Transverse colon (tissue), 4 donors: ENCODE measurements at regions not wholly inside any gene's neighbourhood (a gene's known extent, or its start where the extent isn't known, plus 50 kb on each side); places are given as distances from the start of the nearest gene placed in this dataset.

ENCODE experiments used
- DNase-seq: peaks from one replicate; pipeline ENCODE4 v3.0.0-alpha.2; 2019
- H3K27ac ChIP-seq, 4 donors: fragments of 200-600 bp; sonication (generic); 2 replicates each; pipeline ENCODE4 v1.5.1; 2016 to 2018; ENCODE audit warnings: inconsistent platforms in 4 of 4
- H3K27me3 ChIP-seq: fragments of 200-600 bp; sonication (generic); 2 replicates; pipeline ENCODE4 v1.5.1; 2017; ENCODE audit warnings: inconsistent platforms
- H3K36me3 ChIP-seq, 4 donors: fragments of 200-600 bp; sonication (generic); 2 replicates each; pipeline ENCODE4 v1.5.1; 2017 to 2019; ENCODE audit warnings: inconsistent platforms in 4 of 4
- H3K4me1 ChIP-seq, 4 donors: fragments of 200-600 bp; sonication (generic); 2 replicates each; pipeline ENCODE4 v1.5.1; 2017 to 2020; ENCODE audit warnings: inconsistent platforms in 4 of 4
- H3K4me3 ChIP-seq, 4 donors: fragments of 200-600 bp; sonication (generic); 1 replicate in 1 of 4; 2 replicates in 3 of 4; pipeline versions ENCODE4 v1.5.1 to v1.6.1; 2017 to 2019; ENCODE audit warnings: inconsistent platforms in 4 of 4
- H3K9me3 ChIP-seq, 2 donors: fragments of 200-600 bp; sonication (generic); 2 replicates each; pipeline ENCODE4 v1.5.1; 2017 to 2019; ENCODE audit warnings: inconsistent platforms in 2 of 2
- EP300 ChIP-seq: sonication (generic); formaldehyde crosslinking; IDR thresholded peaks from one replicate; pipeline ENCODE4 v1.6.1; 2017; ENCODE audit warnings: antibody characterized with exemption, low read depth
- POLR2A ChIP-seq: fragments of 450-650 bp; IDR thresholded peaks from one replicate; pipeline ENCODE4 v1.6.1; 2016; ENCODE audit warnings: antibody characterized with exemption, mild to moderate bottlenecking, moderate library complexity
- POLR2AphosphoS5 ChIP-seq, 3 donors: sonication (generic); formaldehyde crosslinking; IDR thresholded peaks; one replicate each; pipeline ENCODE4 v1.6.1; 2016; ENCODE audit warnings: antibody characterized with exemption in 3 of 3
- WGBS, 2 donors: methylation state at CpG; one replicate each; pipeline ENCODE4 v1.1.5; 2018; ENCODE audit warnings: low coverage in 1 of 2; 5-methylcytosine and 5-hydroxymethylcytosine counted together
- in situ Hi-C, 4 donors: fragments of 200-750 bp; cut with MboI; loops; one replicate each; pipeline versions ENCODE4 v1.15.0 to v1.15.1; 2017; ENCODE audit warnings: low sequenced_read_pairs in 3 of 4, low pct_ligation_motif_present in 1 of 4, low pct_unique_long_range_greater_than_20kb in 1 of 4
- intact Hi-C: fragments of 100-400 bp; cut with DNase I; formaldehyde crosslinking; loops from one replicate; pipeline ENCODE4 v1.15.1; 2023; ENCODE audit warnings: low total_unique reads
- TF ChIP-seq, protein P1 (sequence below), 5 experiments: fragments of 200-600 bp in 3 of 5; fragments of 450-650 bp in 2 of 5; sonication (generic) in 3 of 5; IDR thresholded peaks; 1 replicate in 2 of 5; 2 replicates in 3 of 5; pipeline ENCODE4 v1.5.1; 2016 to 2017; ENCODE audit warnings: antibody characterized with exemption in 5 of 5, inconsistent platforms in 3 of 5, mild to moderate bottlenecking in 2 of 5, moderate library complexity in 1 of 5

DNA sequence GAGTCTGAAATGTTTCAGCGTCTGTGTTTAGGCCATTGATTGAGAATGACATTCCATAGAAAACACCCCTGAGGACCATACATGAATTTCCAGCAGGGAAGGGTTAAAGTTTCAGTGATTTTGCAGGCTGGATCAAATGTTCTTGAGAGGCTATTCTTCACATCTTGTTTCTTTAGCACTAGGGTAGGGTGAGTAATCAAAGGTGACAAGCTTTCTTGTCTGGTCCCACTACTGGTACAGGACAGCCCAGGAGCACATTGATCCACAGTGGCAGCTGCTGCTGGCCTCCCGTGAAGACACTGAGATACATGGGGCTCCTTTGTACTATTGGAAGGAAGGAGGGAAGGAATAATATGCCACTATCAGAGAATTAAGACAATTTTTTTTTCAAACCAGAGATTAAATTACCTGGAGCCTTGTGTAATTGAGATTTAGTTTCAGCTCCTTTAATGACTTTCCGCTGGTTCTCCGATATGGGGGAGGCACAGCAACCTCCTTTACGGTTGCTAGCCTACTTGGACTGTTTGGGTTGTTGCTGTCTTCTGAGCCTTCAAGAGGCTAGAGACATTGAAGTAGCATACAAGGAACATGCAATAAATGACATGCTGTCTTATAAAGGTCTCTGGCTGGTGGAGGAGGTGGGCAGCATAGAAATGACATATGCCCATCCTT is 368.9 kb downstream of the SOX11 start:
- H3K4me3 ChIP-seq = no peak overlapping the region
- H3K9me3 ChIP-seq = no peaks in the 10 kb centered on the region
- H3K27ac ChIP-seq = no peak overlapping the region
- in situ Hi-C loops (no loop called here), intact Hi-C loops (no loop called here)
- no peak for DNase-seq
- H3K4me1 ChIP-seq = no peaks in the 10 kb centered on the region
- no peak for TF ChIP-seq POLR2A
- no peak for TF ChIP-seq POLR2AphosphoS5 (IDR thresholded peaks at IDR 0.05)
- TF ChIP-seq, protein P1, sequence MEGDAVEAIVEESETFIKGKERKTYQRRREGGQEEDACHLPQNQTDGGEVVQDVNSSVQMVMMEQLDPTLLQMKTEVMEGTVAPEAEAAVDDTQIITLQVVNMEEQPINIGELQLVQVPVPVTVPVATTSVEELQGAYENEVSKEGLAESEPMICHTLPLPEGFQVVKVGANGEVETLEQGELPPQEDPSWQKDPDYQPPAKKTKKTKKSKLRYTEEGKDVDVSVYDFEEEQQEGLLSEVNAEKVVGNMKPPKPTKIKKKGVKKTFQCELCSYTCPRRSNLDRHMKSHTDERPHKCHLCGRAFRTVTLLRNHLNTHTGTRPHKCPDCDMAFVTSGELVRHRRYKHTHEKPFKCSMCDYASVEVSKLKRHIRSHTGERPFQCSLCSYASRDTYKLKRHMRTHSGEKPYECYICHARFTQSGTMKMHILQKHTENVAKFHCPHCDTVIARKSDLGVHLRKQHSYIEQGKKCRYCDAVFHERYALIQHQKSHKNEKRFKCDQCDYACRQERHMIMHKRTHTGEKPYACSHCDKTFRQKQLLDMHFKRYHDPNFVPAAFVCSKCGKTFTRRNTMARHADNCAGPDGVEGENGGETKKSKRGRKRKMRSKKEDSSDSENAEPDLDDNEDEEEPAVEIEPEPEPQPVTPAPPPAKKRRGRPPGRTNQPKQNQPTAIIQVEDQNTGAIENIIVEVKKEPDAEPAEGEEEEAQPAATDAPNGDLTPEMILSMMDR (IDR thresholded peaks at IDR 0.05) = no peak
- no peak for TF ChIP-seq EP300
- H3K36me3 ChIP-seq = no peaks in the 10 kb centered on the region
- no peaks in the 10 kb centered on the region for H3K27me3 ChIP-seq
- WGBS, 2 donors = 85 to 88% methylated on average over 3 to 5 of the region's 5 CpGs

- no peaks in the 10 kb centered on the region for H3K4me1 ChIP-seq
- H3K9me3 ChIP-seq = no peaks in the 10 kb centered on the region
- intact Hi-C loops (no loop called here), in situ Hi-C loops (no loop called here)
- no peaks in the 10 kb centered on the region for H3K36me3 ChIP-seq
- no peak overlapping the region for H3K27ac ChIP-seq
- 83 to 91% methylated on average over 2 of the region's 2 CpGs for WGBS, 2 donors
- H3K4me3 ChIP-seq = no peak overlapping the region
- DNase-seq = no peak
- H3K27me3 ChIP-seq = no peaks in the 10 kb centered on the region
- TF ChIP-seq POLR2A = no peak
- TF ChIP-seq EP300 = no peak
- TF ChIP-seq, protein P1 (IDR thresholded peaks at IDR 0.05) = no peak
- TF ChIP-seq POLR2AphosphoS5 (IDR thresholded peaks at IDR 0.05) = no peak
Observed at GRCh38 chr2:6064757-6065156, 372.6 kb downstream of the SOX11 start.

GRCh38 chr2:6065703-6066102 is 373.5 kb downstream of the SOX11 start:
- Histone ChIP-seq H3K4me1 (no peaks in the 10 kb centered on the region), H3K27ac (no peak overlapping the region), H3K4me3 (no peak overlapping the region), H3K36me3 (no peaks in the 10 kb centered on the region), H3K9me3 (no peaks in the 10 kb centered on the region), H3K27me3 (no peaks in the 10 kb centered on the region)
- TF ChIP-seq POLR2A (no peak), POLR2AphosphoS5 (IDR thresholded peaks at IDR 0.05) (no peak), EP300 (no peak)
- TF ChIP-seq, protein P1 (IDR thresholded peaks at IDR 0.05) = no peak
- no peak for DNase-seq
- intact Hi-C loops (no loop called here), in situ Hi-C loops (no loop called here)
- 58 to 64% methylated on average over 2 to 3 of the region's 3 CpGs for WGBS, 2 donors

GRCh38 chr2:6067089-6067488 is 374.9 kb downstream of the SOX11 start:
- Histone ChIP-seq H3K27me3 (no peaks in the 10 kb centered on the region), H3K4me1 (no peaks in the 10 kb centered on the region), H3K4me3 (no peak overlapping the region), H3K27ac (no peak overlapping the region), H3K9me3 (no peaks in the 10 kb centered on the region), H3K36me3 (no peaks in the 10 kb centered on the region)
- no peak for DNase-seq
- WGBS, 2 donors = 65% methylated on average over 6 of the region's 6 CpGs; no CpG with 5 or more reads in 1 of the 2 donors
- in situ Hi-C loops (no loop called here), intact Hi-C loops (no loop called here)
- TF ChIP-seq, protein P1 (IDR thresholded peaks at IDR 0.05) = no peak
- TF ChIP-seq POLR2AphosphoS5 (IDR thresholded peaks at IDR 0.05) (no peak), POLR2A (no peak), EP300 (no peak)
